AG09309 (cell line): ENCODE measurements at regions not wholly inside any gene's neighbourhood (a gene's known extent, or its start where the extent isn't known, plus 50 kb on each side); places are given as distances from the start of the nearest gene placed in this dataset.
A peak's percentile ranks its signal among the peaks of the same experiment; 100 is the strongest.

ENCODE experiments used
- DNase-seq: peaks from one replicate; pipeline ENCODE4 v3.0.0-alpha.2; 2010; ENCODE audit warnings: low read depth
- H3K4me3 ChIP-seq: 2 replicates; pipeline ENCODE4 v1.5.1; 2011; ENCODE audit warnings: mild to moderate bottlenecking, low read depth, low read length, moderate library complexity; ENCODE audit not compliant: control insufficient read depth
- CTCF ChIP-seq: IDR thresholded peaks from 2 replicates; pipeline ENCODE4 v1.5.1; 2011; ENCODE audit warnings: mild to moderate bottlenecking, low read depth, low read length, inconsistent platforms; ENCODE audit not compliant: insufficient read depth, control insufficient read depth; ENCODE audit errors: missing control alignments

- DNase-seq, result no peak
- H3K4me3 ChIP-seq, result no peak overlapping the region
- TF ChIP-seq CTCF, result no peak
These were observed 60.6 kb upstream of the CD44 start for GRCh38 chr11:35078470-35078735.

DNA sequence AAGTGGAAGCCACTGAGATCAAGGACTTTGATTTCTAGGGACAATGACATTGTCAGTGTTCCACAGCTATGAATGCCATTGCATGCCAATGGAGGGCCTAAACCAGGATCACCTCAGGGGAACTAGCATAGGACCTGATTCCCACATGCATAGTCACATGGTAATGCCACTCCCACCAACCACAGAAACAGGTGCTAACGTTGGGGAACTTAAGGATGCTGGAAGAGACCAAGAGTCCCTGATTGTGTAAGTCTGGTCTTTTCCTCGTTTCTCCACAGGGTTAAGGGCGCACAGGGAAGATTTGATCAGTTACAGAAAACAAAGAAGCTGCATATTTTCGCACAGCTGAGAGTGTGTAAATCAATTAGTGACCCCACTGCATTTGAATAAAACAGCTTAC is 59.4 kb upstream of the CD44 start:
- H3K4me3 ChIP-seq, result no peak overlapping the region
- no peak for TF ChIP-seq CTCF
- no peak for DNase-seq

DNA sequence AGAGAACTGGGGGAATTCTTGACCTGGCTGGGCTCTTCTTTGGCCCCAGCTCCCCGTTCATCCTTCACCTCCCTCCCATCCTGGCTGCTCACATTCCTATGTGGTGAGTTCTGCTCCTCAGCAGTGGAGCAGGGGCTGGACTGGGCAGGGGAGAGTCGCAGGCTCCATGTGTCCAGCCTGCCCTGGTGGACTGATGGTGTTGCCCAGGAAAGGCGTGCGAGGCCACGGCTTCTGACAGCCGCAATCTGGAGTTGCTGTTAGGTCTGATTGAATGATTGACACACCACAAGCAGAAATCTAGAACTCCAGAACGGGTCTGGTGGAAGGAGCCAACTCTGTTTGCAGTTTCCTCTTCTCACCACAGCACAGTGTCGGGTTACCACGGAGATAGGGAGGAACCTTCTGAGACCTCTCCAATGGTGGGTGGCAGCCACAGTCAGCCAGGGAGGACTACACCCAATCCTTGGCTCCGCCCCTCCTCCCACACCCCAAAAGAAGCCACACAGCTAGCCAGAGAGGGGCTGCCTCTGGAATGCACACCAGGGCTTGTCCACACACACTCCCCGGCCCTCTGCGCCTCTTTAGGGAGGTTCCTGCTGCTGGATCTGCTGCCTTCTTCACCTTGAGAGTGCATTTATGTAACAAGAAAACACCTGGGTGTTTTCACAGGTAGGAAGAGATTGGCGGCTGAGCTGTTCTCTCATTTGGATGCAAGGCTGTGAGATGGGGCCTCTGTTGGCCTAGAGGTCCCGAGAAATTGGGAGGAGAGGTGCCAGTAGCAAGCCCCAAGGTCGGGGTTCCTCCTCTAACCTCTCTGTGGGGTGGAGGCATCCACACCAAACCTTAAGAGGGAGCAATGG is 56.4 kb upstream of the CD44 start:
- no peak for TF ChIP-seq CTCF
- DNase-seq, result no peak
- peak overlapping the region; percentile 10 for H3K4me3 ChIP-seq

GRCh38 chr11:35083181-35083430 is 55.9 kb upstream of the CD44 start:
- no peak for DNase-seq
- no peak overlapping the region; the same call in 1 of the 2 replicates for H3K4me3 ChIP-seq
- no peak for TF ChIP-seq CTCF

DNA sequence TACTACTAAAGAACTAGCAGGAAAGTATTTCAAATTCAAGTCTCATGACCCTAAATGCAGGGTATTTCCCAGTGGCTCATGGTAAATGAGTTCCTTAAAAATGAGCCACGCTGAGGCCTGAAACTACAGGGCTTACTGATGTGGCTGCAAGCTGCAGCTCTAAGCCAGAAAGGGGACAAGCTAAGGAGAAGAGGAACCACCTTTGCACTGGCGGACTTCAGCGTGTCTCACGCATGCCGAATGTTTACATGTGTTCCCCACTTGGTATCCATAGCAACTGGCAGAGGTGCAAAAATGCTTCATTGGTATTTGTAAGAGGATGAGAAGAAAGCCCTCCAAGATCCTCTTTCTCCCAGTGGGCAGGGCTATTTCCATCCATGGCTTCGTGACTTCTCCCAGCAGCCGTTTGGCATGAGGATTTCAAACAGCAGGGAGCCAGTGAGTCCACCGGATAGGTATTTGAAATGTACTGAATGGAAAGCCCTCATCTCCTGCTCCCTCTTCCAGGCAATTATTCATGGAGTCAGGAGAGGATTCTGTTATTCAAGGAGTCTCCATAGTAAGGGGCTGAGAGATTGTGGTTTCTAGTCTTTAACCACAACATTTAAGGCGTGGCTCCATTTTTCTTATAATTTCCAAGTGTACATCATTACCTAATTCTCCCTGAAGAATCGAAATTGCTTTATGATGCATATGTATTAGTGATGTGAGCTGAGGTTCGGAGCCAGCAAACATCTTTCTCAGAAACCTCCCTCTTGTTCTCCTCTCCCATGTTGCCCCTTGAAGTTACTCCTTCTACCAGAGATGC is 55.3 kb upstream of the CD44 start:
- TF ChIP-seq CTCF, result no peak
- DNase-seq, result peak; percentile 100
- H3K4me3 ChIP-seq, result no peak overlapping the region

GRCh38 chr11:35084817-35085440 is 54.0 kb upstream of the CD44 start:
- TF ChIP-seq CTCF, result no peak
- no peak overlapping the region for H3K4me3 ChIP-seq
- DNase-seq, result no peak
